ENCODE measurements at regions not wholly inside any gene's neighbourhood (a gene's known extent, or its start where the extent isn't known, plus 50 kb on each side); places are given as distances from the start of the nearest gene placed in this dataset.

GRCh38 chr1:232211149-232211548, 418.8 kb downstream of the SIPA1L2 start:
- Histone ChIP-seq H3K9me3 (ENCODE audit: control insufficient read depth in 2 of 2, insufficient read depth in 1 of 2, low read depth in 1 of 2, low read length in 1 of 2) (no peaks in the 10 kb centered on the region), H3K27ac (ENCODE audit: low read depth in 1 of 3, low read length in 2 of 3) (no peak overlapping the region), H3K4me1 (ENCODE audit: control insufficient read depth in 3 of 3, insufficient read depth in 2 of 3, low read depth in 1 of 3, low read length in 2 of 3) (no peaks in the 10 kb centered on the region), H3K36me3 (ENCODE audit: control insufficient read depth in 3 of 3, insufficient read depth in 2 of 3, low read depth in 1 of 3, low read length in 3 of 3) (no peaks in the 10 kb centered on the region), H3K4me3 (ENCODE audit: low read depth in 1 of 3, low read length in 3 of 3) (no peak overlapping the region), H3K27me3 (ENCODE audit: control insufficient read depth in 3 of 3, insufficient read depth in 3 of 3, low read length in 3 of 3) (no peaks in the 10 kb centered on the region)
- FAIRE-seq (no peak), DNase-seq (no peak)
- 74 to 89% (median 85%) methylated on average over 2 of the region's 2 CpGs for WGBS, 3 donors

DNA sequence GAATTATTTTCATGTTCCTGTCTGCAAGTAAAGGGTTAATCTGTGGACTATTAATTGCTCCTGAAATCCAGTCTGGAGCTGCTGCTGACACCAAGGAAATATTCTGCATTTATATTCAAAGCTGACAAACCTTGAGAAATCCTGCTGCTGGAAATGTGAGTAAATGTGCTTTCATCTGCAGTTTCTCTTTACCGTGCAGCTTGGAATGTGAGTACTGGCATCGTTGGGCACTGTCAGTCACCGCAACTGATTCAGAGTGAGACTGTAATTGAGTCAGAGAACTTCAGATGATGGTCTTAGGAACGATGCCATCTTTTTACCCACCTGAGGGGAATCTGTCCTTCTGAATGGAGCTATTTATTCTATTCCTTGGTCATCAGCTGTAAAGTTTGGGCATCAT, 420.6 kb downstream of the SIPA1L2 start:
- Histone ChIP-seq H3K36me3 (ENCODE audit: control insufficient read depth in 3 of 3, insufficient read depth in 2 of 3, low read depth in 1 of 3, low read length in 3 of 3) (no peaks in the 10 kb centered on the region), H3K27ac (ENCODE audit: low read depth in 1 of 3, low read length in 2 of 3) (no peak overlapping the region), H3K4me3 (ENCODE audit: low read depth in 1 of 3, low read length in 3 of 3) (no peak overlapping the region), H3K9me3 (ENCODE audit: control insufficient read depth in 2 of 2, insufficient read depth in 1 of 2, low read depth in 1 of 2, low read length in 1 of 2) (no peaks in the 10 kb centered on the region), H3K4me1 (ENCODE audit: control insufficient read depth in 3 of 3, insufficient read depth in 2 of 3, low read depth in 1 of 3, low read length in 2 of 3) (no peaks in the 10 kb centered on the region), H3K27me3 (ENCODE audit: control insufficient read depth in 3 of 3, insufficient read depth in 3 of 3, low read length in 3 of 3) (no peaks in the 10 kb centered on the region)
- 68 to 80% (median 72%) methylated on average over 4 of the region's 4 CpGs for WGBS, 3 donors
- FAIRE-seq (no peak), DNase-seq (no peak)

GRCh38 chr1:232207073-232207866, 422.7 kb downstream of the SIPA1L2 start:
- H3K4me1 ChIP-seq (ENCODE audit: control insufficient read depth in 3 of 3, insufficient read depth in 2 of 3, low read depth in 1 of 3, low read length in 2 of 3), result no peaks in the 10 kb centered on the region
- FAIRE-seq, result no peak
- no peaks in the 10 kb centered on the region for H3K27me3 ChIP-seq (ENCODE audit: control insufficient read depth in 3 of 3, insufficient read depth in 3 of 3, low read length in 3 of 3)
- WGBS, 3 donors, result 81 to 85% (median 84%) methylated on average over 8 of the region's 8 CpGs
- no peaks in the 10 kb centered on the region for H3K9me3 ChIP-seq (ENCODE audit: control insufficient read depth in 2 of 2, insufficient read depth in 1 of 2, low read depth in 1 of 2, low read length in 1 of 2)
- H3K36me3 ChIP-seq (ENCODE audit: control insufficient read depth in 3 of 3, insufficient read depth in 2 of 3, low read depth in 1 of 3, low read length in 3 of 3), result no peaks in the 10 kb centered on the region
- peak in 1 of 2 donors; percentile 9 for DNase-seq
- H3K27ac ChIP-seq (ENCODE audit: low read depth in 1 of 3, low read length in 2 of 3), result no peak overlapping the region
- H3K4me3 ChIP-seq (ENCODE audit: low read depth in 1 of 3, low read length in 3 of 3), result no peak overlapping the region

GRCh38 chr1:232204269-232204668, 425.7 kb downstream of the SIPA1L2 start:
- no peak for FAIRE-seq

DNA sequence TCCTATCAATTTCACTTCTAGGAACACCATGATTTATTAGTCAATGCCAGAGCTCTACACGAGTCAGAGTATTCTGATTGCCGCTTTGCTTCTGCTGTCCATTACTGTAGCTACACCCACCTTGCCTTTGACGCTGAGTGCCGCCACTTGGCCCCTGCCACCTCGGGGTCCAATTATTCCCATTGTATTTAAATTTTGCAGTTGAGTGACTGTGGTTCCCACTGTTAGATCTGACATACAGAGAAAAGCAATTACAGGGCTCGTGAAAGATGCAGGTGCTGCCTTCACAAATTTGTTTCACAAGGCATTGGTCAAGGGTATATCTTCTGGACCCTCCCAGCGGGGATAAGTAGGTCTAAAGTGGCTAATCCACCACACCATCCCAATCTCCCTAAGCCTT, 428.9 kb downstream of the SIPA1L2 start:
- H3K36me3 ChIP-seq (ENCODE audit: control insufficient read depth in 3 of 3, insufficient read depth in 2 of 3, low read depth in 1 of 3, low read length in 3 of 3), result no peaks in the 10 kb centered on the region
- no peaks in the 10 kb centered on the region for H3K4me1 ChIP-seq (ENCODE audit: control insufficient read depth in 3 of 3, insufficient read depth in 2 of 3, low read depth in 1 of 3, low read length in 2 of 3)
- WGBS, 3 donors, result 86 to 93% (median 87%) methylated on average over 7 of the region's 7 CpGs
- H3K9me3 ChIP-seq (ENCODE audit: control insufficient read depth in 2 of 2, insufficient read depth in 1 of 2, low read depth in 1 of 2, low read length in 1 of 2), result peaks cover 0 to 11% of the 10 kb centered on the region in 2 donors
- no peak overlapping the region for H3K4me3 ChIP-seq (ENCODE audit: low read depth in 1 of 3, low read length in 3 of 3)
- H3K27ac ChIP-seq (ENCODE audit: low read depth in 1 of 3, low read length in 2 of 3), result no peak overlapping the region
- FAIRE-seq, result no peak
- no peaks in the 10 kb centered on the region for H3K27me3 ChIP-seq (ENCODE audit: control insufficient read depth in 3 of 3, insufficient read depth in 3 of 3, low read length in 3 of 3)
- DNase-seq, result no peak

More at GRCh38 chr1:232204269-232204668, 425.7 kb downstream of the SIPA1L2 start:
- Histone ChIP-seq H3K27me3 (ENCODE audit: control insufficient read depth in 3 of 3, insufficient read depth in 3 of 3, low read length in 3 of 3) (no peaks in the 10 kb centered on the region), H3K4me1 (ENCODE audit: control insufficient read depth in 3 of 3, insufficient read depth in 2 of 3, low read depth in 1 of 3, low read length in 2 of 3) (no peaks in the 10 kb centered on the region), H3K9me3 (ENCODE audit: control insufficient read depth in 2 of 2, insufficient read depth in 1 of 2, low read depth in 1 of 2, low read length in 1 of 2) (peaks cover 0 to 11% of the 10 kb centered on the region in 2 donors), H3K36me3 (ENCODE audit: control insufficient read depth in 3 of 3, insufficient read depth in 2 of 3, low read depth in 1 of 3, low read length in 3 of 3) (no peaks in the 10 kb centered on the region), H3K27ac (ENCODE audit: low read depth in 1 of 3, low read length in 2 of 3) (no peak overlapping the region), H3K4me3 (ENCODE audit: low read depth in 1 of 3, low read length in 3 of 3) (no peak overlapping the region)
- no peak for DNase-seq

- no peaks in the 10 kb centered on the region for H3K4me1 ChIP-seq (ENCODE audit: control insufficient read depth in 3 of 3, insufficient read depth in 2 of 3, low read depth in 1 of 3, low read length in 2 of 3)
- no peaks in the 10 kb centered on the region for H3K36me3 ChIP-seq (ENCODE audit: control insufficient read depth in 3 of 3, insufficient read depth in 2 of 3, low read depth in 1 of 3, low read length in 3 of 3)
- DNase-seq, result peak in 1 of 2 donors; percentile 9
- H3K9me3 ChIP-seq (ENCODE audit: control insufficient read depth in 2 of 2, insufficient read depth in 1 of 2, low read depth in 1 of 2, low read length in 1 of 2), result peaks cover 0 to 14% of the 10 kb centered on the region in 2 donors
- FAIRE-seq, result no peak
- H3K4me3 ChIP-seq (ENCODE audit: low read depth in 1 of 3, low read length in 3 of 3), result no peak overlapping the region
- H3K27ac ChIP-seq (ENCODE audit: low read depth in 1 of 3, low read length in 2 of 3), result no peak overlapping the region
- WGBS, 3 donors, result 77 to 93% (median 86%) methylated on average over 1 of the region's 1 CpG
- no peaks in the 10 kb centered on the region for H3K27me3 ChIP-seq (ENCODE audit: control insufficient read depth in 3 of 3, insufficient read depth in 3 of 3, low read length in 3 of 3)
Observed at GRCh38 chr1:232196042-232196441, 433.9 kb downstream of the SIPA1L2 start.

DNA sequence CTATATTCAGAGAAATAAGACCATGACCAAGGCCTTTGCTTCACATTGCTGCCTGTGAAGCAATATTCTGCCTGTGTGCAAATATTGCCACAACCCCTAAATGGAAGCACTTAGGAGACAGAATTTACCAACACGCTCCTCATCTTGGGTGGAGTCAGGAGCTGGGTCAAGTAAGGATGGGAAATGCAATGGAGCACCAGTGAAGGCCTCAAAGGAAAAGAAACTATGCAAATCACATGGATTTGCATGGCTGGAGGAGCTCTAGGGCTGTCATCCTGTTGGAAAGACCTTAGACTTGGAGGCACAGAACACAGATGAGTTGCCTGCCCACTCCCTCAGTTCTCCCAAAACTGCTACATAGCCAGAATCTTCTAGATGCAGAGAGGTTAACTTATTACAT, 435.5 kb downstream of the SIPA1L2 start:
- Histone ChIP-seq H3K36me3 (ENCODE audit: control insufficient read depth in 3 of 3, insufficient read depth in 2 of 3, low read depth in 1 of 3, low read length in 3 of 3) (no peaks in the 10 kb centered on the region), H3K27ac (ENCODE audit: low read depth in 1 of 3, low read length in 2 of 3) (no peak overlapping the region), H3K9me3 (ENCODE audit: control insufficient read depth in 2 of 2, insufficient read depth in 1 of 2, low read depth in 1 of 2, low read length in 1 of 2) (peaks cover 0 to 7% of the 10 kb centered on the region in 2 donors), H3K4me1 (ENCODE audit: control insufficient read depth in 3 of 3, insufficient read depth in 2 of 3, low read depth in 1 of 3, low read length in 2 of 3) (no peaks in the 10 kb centered on the region), H3K4me3 (ENCODE audit: low read depth in 1 of 3, low read length in 3 of 3) (no peak overlapping the region), H3K27me3 (ENCODE audit: control insufficient read depth in 3 of 3, insufficient read depth in 3 of 3, low read length in 3 of 3) (no peaks in the 10 kb centered on the region)
- DNase-seq, result no peak
- 88 to 95% (median 92%) methylated on average over 1 of the region's 1 CpG for WGBS, 3 donors
- FAIRE-seq, result no peak

GRCh38 chr1:232193451-232193783, 436.5 kb downstream of the SIPA1L2 start:
- Histone ChIP-seq H3K9me3 (ENCODE audit: control insufficient read depth in 2 of 2, insufficient read depth in 1 of 2, low read depth in 1 of 2, low read length in 1 of 2) (peaks cover 0 to 7% of the 10 kb centered on the region in 2 donors), H3K4me1 (ENCODE audit: control insufficient read depth in 3 of 3, insufficient read depth in 2 of 3, low read depth in 1 of 3, low read length in 2 of 3) (no peaks in the 10 kb centered on the region), H3K27ac (ENCODE audit: low read depth in 1 of 3, low read length in 2 of 3) (no peak overlapping the region), H3K4me3 (ENCODE audit: low read depth in 1 of 3, low read length in 3 of 3) (no peak overlapping the region), H3K36me3 (ENCODE audit: control insufficient read depth in 3 of 3, insufficient read depth in 2 of 3, low read depth in 1 of 3, low read length in 3 of 3) (no peaks in the 10 kb centered on the region), H3K27me3 (ENCODE audit: control insufficient read depth in 3 of 3, insufficient read depth in 3 of 3, low read length in 3 of 3) (no peaks in the 10 kb centered on the region)
- FAIRE-seq (no peak), DNase-seq (peak in 1 of 2 donors; percentile 51)

Data from small intestine (tissue), 7 donors.